Nephron progenitor cell (in vitro differentiated cells): ENCODE measurements at regions not wholly inside any gene's neighbourhood (a gene's known extent, or its start where the extent isn't known, plus 50 kb on each side); places are given as distances from the start of the nearest gene placed in this dataset.

Experiments
- DNase-seq: peaks from one replicate; pipeline ENCODE4 v3.0.0; 2021
- H3K27ac Mint-ChIP-seq: 2 replicates; pipeline ENCODE4 v1.8.0; 2021; ENCODE audit warnings: mild to moderate bottlenecking, moderate library complexity, mixed read lengths
- H3K27me3 Mint-ChIP-seq: 2 replicates; pipeline ENCODE4 v1.8.0; 2021; ENCODE audit warnings: mild to moderate bottlenecking, low read depth, mixed read lengths; ENCODE audit not compliant: poor library complexity
- H3K36me3 Mint-ChIP-seq: 2 replicates; pipeline ENCODE4 v1.8.0; 2021; ENCODE audit warnings: low read depth, mixed read lengths
- H3K4me1 Mint-ChIP-seq: 2 replicates; pipeline ENCODE4 v1.8.0; 2021; ENCODE audit warnings: mixed read lengths
- H3K4me3 Mint-ChIP-seq: 2 replicates; pipeline ENCODE4 v1.8.0; 2021; ENCODE audit warnings: mild to moderate bottlenecking, moderate library complexity, mixed read lengths
- H3K9me3 Mint-ChIP-seq: 2 replicates; pipeline ENCODE4 v1.8.0; 2021; ENCODE audit warnings: mild to moderate bottlenecking, moderate library complexity, mixed read lengths
- CTCF ChIP-seq: fragments of 200-600 bp; sonication (generic); IDR thresholded peaks from 2 replicates; pipeline ENCODE4 v1.5.0; 2021; ENCODE audit warnings: antibody characterized with exemption

GRCh38 chr13:40023595-40024203 lies 368.2 kb downstream of the COG6 start:
- DNase-seq, result no peak
- Mint-ChIP-seq H3K4me3 (no peak overlapping the region), H3K9me3 (peaks cover 6% of the 10 kb centered on the region), H3K4me1 (no peaks in the 10 kb centered on the region), H3K36me3 (no peaks in the 10 kb centered on the region), H3K27ac (no peak overlapping the region), H3K27me3 (peaks cover 1% of the 10 kb centered on the region)
- TF ChIP-seq CTCF, result no peak

GRCh38 chr13:40024204-40024966 lies 368.9 kb downstream of the COG6 start:
- no peak overlapping the region for H3K4me3 Mint-ChIP-seq
- no peak overlapping the region for H3K27ac Mint-ChIP-seq
- no peaks in the 10 kb centered on the region for H3K4me1 Mint-ChIP-seq
- H3K36me3 Mint-ChIP-seq, result no peaks in the 10 kb centered on the region
- no peak for DNase-seq
- no peaks in the 10 kb centered on the region for H3K27me3 Mint-ChIP-seq
- no peak for TF ChIP-seq CTCF
- peaks cover 9% of the 10 kb centered on the region for H3K9me3 Mint-ChIP-seq

GRCh38 chr13:40024967-40025714 lies 369.7 kb downstream of the COG6 start:
- Mint-ChIP-seq H3K27me3 (no peaks in the 10 kb centered on the region), H3K27ac (no peak overlapping the region), H3K36me3 (no peaks in the 10 kb centered on the region), H3K4me3 (no peak overlapping the region), H3K4me1 (no peaks in the 10 kb centered on the region), H3K9me3 (peaks cover 9% of the 10 kb centered on the region)
- no peak for DNase-seq
- no peak for TF ChIP-seq CTCF

- Mint-ChIP-seq H3K4me1 (no peaks in the 10 kb centered on the region), H3K27ac (no peak overlapping the region), H3K9me3 (peaks cover 9% of the 10 kb centered on the region), H3K36me3 (no peaks in the 10 kb centered on the region), H3K27me3 (no peaks in the 10 kb centered on the region), H3K4me3 (no peak overlapping the region)
- no peak for DNase-seq
- TF ChIP-seq CTCF, result no peak
Measured at GRCh38 chr13:40026174-40026585, 370.7 kb downstream of the COG6 start.

GRCh38 chr13:40026741-40027140 lies 371.3 kb downstream of the COG6 start:
- H3K36me3 Mint-ChIP-seq, result no peaks in the 10 kb centered on the region

More at GRCh38 chr13:40026741-40027140, 371.3 kb downstream of the COG6 start:
- DNase-seq, result no peak
- no peak overlapping the region for H3K4me3 Mint-ChIP-seq
- no peak overlapping the region for H3K27ac Mint-ChIP-seq
- no peak for TF ChIP-seq CTCF
- no peaks in the 10 kb centered on the region for H3K27me3 Mint-ChIP-seq
- no peaks in the 10 kb centered on the region for H3K4me1 Mint-ChIP-seq
- H3K9me3 Mint-ChIP-seq, result peaks cover 9% of the 10 kb centered on the region
